ENCODE measurements at regions not wholly inside any gene's neighbourhood (a gene's known extent, or its start where the extent isn't known, plus 50 kb on each side); places are given as distances from the start of the nearest gene placed in this dataset.
A peak's percentile ranks its signal among the peaks of the same experiment; 100 is the strongest.
"Not testable (repeated sequence)": the region's sequence is repeated elsewhere in the genome, so short reads cannot be mapped to it uniquely, and the experiment has no call there.

DNA sequence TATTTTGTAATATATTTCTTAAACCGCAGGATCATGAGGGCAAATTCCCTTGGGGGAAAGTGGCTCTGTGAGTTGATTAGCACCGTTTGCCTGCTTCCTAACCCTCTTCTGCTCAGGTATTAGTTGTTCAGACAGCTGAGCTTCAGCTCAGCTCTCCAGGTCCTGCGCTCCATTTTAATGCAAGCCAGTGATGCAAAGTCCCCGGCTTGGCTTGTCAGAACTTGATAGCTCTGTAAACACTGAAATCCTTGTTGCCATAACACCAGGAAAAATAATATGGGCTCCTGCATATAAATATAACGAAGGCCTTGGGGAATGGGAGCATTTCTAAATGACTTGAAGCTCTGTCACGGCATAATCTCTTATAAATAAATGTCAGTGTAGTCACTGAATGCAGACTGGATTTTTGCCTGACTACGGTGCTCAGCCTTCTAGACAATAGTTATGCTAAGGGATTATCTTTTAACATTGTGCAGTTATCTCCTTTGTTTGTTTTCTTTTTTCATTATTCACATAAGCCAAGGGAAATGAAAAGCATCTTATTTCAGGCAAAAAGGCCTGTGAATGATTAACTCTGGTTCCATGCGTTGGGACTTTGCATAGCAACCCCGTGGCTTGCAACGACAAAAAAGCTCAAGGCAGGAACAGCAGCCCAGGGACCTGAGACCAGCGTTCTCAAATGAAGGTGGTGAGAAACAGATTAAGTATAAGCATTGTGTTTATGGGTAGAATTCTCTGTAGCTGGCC lies 253.2 kb downstream of the SPRY1 start:
- DNase-seq: peak; percentile 88

- no peak for DNase-seq
These were observed 254.5 kb downstream of the SPRY1 start for GRCh38 chr4:123651066-123651465.

- DNase-seq: no peak
These were observed 255.1 kb downstream of the SPRY1 start for GRCh38 chr4:123651536-123652180.

GRCh38 chr4:123652476-123652875 lies 255.9 kb downstream of the SPRY1 start:
- no peak for DNase-seq

- no peak for DNase-seq
These were observed 256.6 kb downstream of the SPRY1 start for GRCh38 chr4:123653236-123653635.

- not testable (repeated sequence) for DNase-seq
These were observed 260.2 kb downstream of the SPRY1 start for GRCh38 chr4:123656746-123657294.

DNA sequence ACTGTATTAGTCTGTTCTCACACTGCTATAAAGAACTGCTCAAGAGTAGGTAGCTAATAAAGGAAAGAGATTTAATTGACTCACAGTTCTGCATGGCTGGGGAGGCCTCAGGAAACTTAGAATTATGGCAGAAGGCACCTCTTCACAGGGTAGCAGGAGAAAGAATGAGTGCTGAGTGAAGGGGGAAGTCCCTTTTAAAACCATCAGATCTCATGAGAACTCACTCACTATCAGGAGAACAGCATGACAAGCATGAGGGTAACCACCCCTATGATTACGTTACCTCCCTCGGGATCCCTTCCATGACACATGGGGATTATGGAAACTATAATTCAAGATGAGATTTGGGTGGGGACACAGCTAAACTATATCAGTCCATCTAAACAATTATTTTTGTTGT lies 261.0 kb downstream of the SPRY1 start:
- not testable (repeated sequence) for DNase-seq

GRCh38 chr4:123659262-123659661 lies 262.7 kb downstream of the SPRY1 start:
- DNase-seq: no peak

DNA sequence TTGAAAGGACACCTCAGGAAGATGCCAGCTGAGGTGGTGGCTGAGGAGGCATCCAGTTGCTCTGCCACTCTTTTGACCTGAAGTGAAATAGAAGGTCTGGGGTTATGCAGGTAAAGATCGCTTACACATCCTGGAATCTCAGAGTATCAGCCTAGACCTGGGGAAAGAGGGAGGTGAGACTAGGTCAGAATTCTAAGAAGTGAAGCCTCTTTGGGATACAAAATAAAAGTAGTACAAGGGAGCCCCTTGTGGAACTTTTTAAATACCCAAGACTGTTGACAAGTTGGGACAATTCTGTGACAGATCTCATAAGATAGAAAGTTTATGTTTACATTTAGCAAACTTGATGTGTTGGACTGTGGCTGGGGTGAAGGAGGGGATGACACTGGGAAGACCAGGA lies 263.1 kb downstream of the SPRY1 start:
- DNase-seq: no peak

DNA sequence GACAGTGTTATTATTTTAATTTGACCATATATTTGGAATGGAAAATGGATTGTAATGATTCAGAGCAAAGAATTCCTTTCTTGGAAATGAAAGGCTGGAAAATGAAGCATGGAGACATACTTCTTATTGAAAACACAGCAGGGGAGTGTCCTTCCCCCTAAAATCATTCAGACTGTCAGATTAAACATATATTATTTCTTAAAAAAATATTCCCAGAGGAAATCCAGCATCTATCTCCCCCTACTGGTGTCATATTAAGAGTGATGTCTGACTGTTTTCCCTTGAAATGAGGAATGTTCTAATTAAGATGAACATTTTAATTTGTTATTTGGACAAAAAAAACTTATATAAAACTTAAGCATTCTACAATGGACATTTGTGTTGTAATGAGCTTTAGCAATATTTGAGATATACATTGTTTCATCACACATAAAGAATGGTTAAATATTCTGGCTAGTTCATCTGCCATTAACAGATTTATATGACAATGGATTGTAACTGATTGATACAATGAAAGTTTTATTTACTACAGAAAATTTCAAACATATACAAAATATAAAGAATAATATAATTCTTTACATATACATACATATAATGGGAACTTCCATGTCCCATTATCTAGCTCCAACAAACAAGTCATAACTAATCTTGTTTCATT lies 264.6 kb downstream of the SPRY1 start:
- DNase-seq: no peak

GRCh38 chr4:123662827-123663226 lies 266.2 kb downstream of the SPRY1 start:
- no peak for DNase-seq

DNA sequence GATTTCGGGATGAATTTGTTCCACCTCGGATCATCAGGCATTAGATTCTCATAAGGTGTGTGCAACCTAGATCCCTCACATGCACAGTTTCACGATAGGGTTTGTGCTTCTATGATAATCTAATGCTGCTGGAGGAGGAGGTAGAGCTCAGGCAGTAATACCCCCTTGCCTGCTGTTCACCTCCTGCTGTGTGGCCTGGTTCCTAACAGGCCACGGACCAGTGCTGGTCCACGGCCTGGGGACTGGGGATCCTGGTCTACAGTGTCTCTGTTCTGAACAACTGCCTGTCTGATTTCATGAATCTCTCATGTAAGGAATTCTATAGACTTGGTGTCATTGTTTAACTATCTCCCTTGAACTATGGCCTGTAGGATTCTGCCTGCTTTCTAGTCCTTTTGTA lies 269.9 kb downstream of the SPRY1 start:
- no peak for DNase-seq

DNA sequence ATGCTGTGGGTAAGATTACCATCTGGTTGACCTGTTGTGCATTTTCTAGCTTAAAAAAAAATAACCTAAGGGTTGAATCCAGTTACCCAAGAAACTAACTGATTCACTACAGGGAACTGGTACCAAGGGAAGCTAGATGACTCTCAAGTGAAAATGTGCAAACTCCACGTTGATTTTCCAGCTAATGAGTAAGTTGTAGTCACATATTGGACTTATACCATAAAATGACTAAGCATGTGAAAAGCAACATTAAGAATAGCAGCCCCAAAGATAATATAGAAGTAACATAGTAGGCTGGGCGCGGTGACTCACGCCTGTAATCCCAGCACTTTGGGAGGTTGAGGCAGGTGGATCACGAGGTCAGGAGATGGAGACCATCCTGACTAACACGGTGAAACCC lies 270.9 kb downstream of the SPRY1 start:
- DNase-seq: no peak

GRCh38 chr4:123667991-123668390 lies 271.4 kb downstream of the SPRY1 start:
- DNase-seq: no peak

GRCh38 chr4:123671636-123672404 lies 275.2 kb downstream of the SPRY1 start:
- no peak for DNase-seq

DNA sequence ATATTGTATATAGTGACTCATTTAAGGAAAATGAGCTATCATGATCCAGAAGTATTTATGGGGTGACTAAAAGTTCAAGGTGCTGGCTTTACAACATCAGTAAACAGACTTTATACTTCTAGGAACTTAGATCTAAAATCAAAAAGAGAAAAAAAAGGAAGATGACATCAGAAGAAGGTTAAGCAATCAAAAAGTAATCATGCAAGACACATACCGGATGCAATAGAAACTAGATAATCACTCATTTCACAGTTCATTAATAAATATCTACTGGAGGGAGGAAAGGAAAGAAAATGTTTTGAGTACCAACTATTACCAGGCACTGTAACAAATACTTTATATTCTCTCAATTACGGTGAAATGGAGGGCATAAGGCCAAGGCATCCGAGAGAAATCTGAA lies 276.4 kb downstream of the SPRY1 start:
- DNase-seq: no peak

GRCh38 chr4:123673971-123674370 lies 277.4 kb downstream of the SPRY1 start:
- DNase-seq: no peak

DNA sequence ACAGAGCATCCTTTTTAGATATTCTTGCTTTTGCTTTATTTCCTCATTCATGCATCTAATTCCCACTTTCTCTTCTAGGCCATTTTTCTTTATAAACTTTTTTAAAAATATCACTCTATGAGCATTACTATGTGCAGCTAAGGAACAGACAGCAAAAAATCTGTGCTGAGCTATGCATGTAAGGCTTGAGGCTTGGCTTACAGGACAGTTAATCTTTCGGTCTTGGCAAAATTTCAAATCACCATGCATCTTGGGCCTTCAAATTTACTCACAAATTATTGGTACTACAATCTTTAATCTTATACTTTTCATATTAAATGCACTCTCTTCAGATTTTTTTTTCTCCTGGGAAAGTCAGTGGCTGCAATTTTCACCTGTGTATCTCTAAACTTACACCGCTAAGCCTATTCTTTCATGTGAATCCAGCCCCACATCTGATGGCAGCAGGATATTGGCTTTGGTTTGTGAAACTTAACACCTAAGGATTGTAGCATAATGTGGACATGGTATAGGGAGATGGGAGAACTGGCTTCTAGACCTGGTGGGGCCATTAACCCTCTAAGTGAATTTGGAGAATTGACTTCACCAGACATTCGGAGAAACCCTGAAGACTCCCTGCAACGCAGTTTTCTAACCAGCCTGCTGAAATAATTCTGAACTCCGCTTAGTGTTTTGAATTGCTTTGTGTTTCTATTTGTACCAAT lies 278.3 kb downstream of the SPRY1 start:
- DNase-seq: no peak

DNA sequence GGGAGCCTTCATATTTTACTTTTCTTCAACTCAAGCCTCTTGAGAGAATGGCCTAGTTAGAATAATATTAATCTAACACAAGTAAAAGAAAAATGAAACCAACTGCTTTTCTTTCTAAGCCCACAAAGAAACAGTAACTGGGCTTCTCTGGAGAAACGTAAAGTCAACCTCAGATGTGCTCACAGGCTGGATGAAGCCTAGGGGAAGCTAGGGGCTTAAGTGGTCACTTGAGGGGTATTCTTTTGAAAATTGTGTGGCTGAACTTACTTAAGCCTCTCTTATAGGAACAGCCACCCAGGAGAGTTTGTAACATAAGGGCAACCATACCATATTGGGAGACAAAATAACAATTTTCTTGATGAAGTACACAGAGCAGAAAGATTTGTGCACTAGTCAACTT lies 279.0 kb downstream of the SPRY1 start:
- DNase-seq: no peak

DNA sequence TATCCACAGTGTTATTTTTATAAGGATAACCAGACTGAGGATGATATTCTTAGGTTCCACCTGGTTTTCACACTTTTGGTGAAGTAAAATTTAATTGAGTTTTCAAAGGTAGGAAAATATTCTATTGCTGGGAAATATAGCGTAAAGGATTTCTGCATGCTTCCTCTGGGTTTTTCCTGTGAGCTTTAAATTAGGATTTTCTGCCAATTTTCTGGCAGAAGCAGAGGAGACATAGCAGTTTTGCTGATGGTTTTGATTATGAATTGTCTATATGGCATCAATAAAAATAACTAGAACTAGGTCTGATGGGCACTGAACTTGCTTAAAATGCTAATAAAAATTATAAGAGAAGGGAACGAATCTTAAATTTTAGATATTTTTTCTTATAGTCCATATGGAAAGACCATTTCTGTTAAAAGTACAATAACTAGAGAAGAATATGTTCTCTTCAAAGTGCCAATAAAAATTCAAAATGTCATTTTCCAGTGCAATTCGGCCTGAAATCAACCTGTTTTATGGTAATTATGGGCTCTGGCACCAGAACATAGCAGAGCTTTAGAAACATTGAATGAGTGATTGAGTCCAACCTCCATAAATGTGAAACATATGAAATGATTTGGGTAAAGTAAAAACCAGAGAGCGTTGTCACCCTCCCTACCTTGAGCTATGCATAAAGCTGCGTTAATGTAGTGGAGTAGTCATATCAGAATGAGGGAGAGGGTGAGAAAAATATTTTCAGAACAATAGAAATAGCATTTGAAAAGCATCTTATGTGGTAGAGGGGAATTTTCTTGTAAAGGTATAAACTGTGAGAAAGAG lies 279.7 kb downstream of the SPRY1 start:
- DNase-seq: no peak

DNA sequence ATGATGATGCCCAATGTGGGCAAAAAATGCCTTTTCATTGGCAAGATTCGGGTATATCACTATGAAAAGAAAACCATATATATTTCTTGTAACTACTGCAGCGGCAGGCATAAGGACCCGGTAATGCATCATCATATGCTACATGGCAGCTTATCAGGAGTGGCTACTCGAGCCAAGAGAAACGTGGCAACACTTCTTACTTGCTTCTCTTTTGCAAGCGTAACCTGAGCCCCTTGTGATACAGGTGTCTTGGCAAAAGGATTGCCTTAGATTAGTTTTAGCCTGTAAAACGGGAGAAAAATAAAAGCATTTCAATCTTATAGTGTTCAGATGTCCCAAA lies 280.3 kb downstream of the SPRY1 start:
- DNase-seq: no peak

- no peak for DNase-seq
These were observed 286.3 kb downstream of the SPRY1 start for GRCh38 chr4:123682931-123683330.
